Activated naive CD4-positive, alpha-beta T cell treated with anti-CD3 and anti-CD28 coated beads, Interleukin-2, amount 10 ng/mL, durations not matched to agents 7 days and 5 days (primary cell): ENCODE measurements at regions not wholly inside any gene's neighbourhood (a gene's known extent, or its start where the extent isn't known, plus 50 kb on each side); places are given as distances from the start of the nearest gene placed in this dataset.
"Not testable (repeated sequence)": the region's sequence is repeated elsewhere in the genome, so short reads cannot be mapped to it uniquely, and the experiment has no call there.

Experiments used
- CTCF ChIA-PET: fragments of 350-600 bp; sonication (Branson Sonifier 250); formaldehyde crosslinking; loops from one replicate; lab custom pipeline; 2021; ENCODE audit warnings: antibody characterized with exemption; lab: Charles Lee
- DNase-seq: peaks from one replicate; pipeline ENCODE4 v3.0.0-alpha.2; 2020
- H3K27ac Mint-ChIP-seq: one replicate; pipeline ENCODE4 v1.8.0; 2021; ENCODE audit warnings: mild to moderate bottlenecking, moderate library complexity, mixed read lengths
- H3K27me3 Mint-ChIP-seq: one replicate; pipeline ENCODE4 v1.8.0; 2021; ENCODE audit warnings: mild to moderate bottlenecking, mixed read lengths
- H3K36me3 Mint-ChIP-seq: one replicate; pipeline ENCODE4 v1.8.0; 2021; ENCODE audit warnings: mixed read lengths
- H3K4me1 Mint-ChIP-seq: one replicate; pipeline ENCODE4 v1.8.0; 2021; ENCODE audit warnings: mixed read lengths
- H3K4me3 Mint-ChIP-seq: one replicate; pipeline ENCODE4 v1.8.0; 2021; ENCODE audit warnings: mild to moderate bottlenecking, moderate library complexity, mixed read lengths
- H3K9me3 Mint-ChIP-seq: one replicate; pipeline ENCODE4 v1.8.0; 2021; ENCODE audit warnings: mixed read lengths

- CTCF ChIA-PET: no interaction called here
- Mint-ChIP-seq H3K27me3 (no peaks in the 10 kb centered on the region), H3K9me3 (no peaks in the 10 kb centered on the region), H3K4me1 (no peaks in the 10 kb centered on the region), H3K4me3 (no peak overlapping the region), H3K27ac (no peak overlapping the region), H3K36me3 (no peaks in the 10 kb centered on the region)
- DNase-seq: no peak
Measured at GRCh38 chr11:15347969-15348734, 233.4 kb downstream of the INSC start.

- DNase-seq: no peak
- no peak overlapping the region for H3K4me3 Mint-ChIP-seq
- H3K27me3 Mint-ChIP-seq: no peaks in the 10 kb centered on the region
- H3K36me3 Mint-ChIP-seq: no peaks in the 10 kb centered on the region
- no peak overlapping the region for H3K27ac Mint-ChIP-seq
- CTCF ChIA-PET: no interaction called here
- no peaks in the 10 kb centered on the region for H3K9me3 Mint-ChIP-seq
- H3K4me1 Mint-ChIP-seq: no peaks in the 10 kb centered on the region
Measured at GRCh38 chr11:15349413-15349812, 234.7 kb downstream of the INSC start.

GRCh38 chr11:15361316-15361715 lies 246.6 kb downstream of the INSC start:
- H3K4me1 Mint-ChIP-seq: no peaks in the 10 kb centered on the region
- no peak overlapping the region for H3K27ac Mint-ChIP-seq
- no peaks in the 10 kb centered on the region for H3K36me3 Mint-ChIP-seq
- DNase-seq: no peak
- CTCF ChIA-PET: no interaction called here
- no peaks in the 10 kb centered on the region for H3K27me3 Mint-ChIP-seq
- no peak overlapping the region for H3K4me3 Mint-ChIP-seq
- no peaks in the 10 kb centered on the region for H3K9me3 Mint-ChIP-seq

GRCh38 chr11:15365286-15365685 lies 250.6 kb downstream of the INSC start:
- H3K9me3 Mint-ChIP-seq, H3K4me3 Mint-ChIP-seq, H3K36me3 Mint-ChIP-seq, CTCF ChIA-PET, H3K27ac Mint-ChIP-seq, H3K27me3 Mint-ChIP-seq, DNase-seq, H3K4me1 Mint-ChIP-seq: not testable (repeated sequence)

- no peaks in the 10 kb centered on the region for H3K9me3 Mint-ChIP-seq
- CTCF ChIA-PET: no interaction called here
- no peaks in the 10 kb centered on the region for H3K36me3 Mint-ChIP-seq
- no peak overlapping the region for H3K4me3 Mint-ChIP-seq
- H3K27ac Mint-ChIP-seq: no peak overlapping the region
- H3K27me3 Mint-ChIP-seq: peaks cover 3% of the 10 kb centered on the region
- DNase-seq: no peak
- H3K4me1 Mint-ChIP-seq: no peaks in the 10 kb centered on the region
Measured at GRCh38 chr11:15367695-15368094, 253.0 kb downstream of the INSC start.

GRCh38 chr11:15370495-15371147 lies 255.9 kb downstream of the INSC start:
- H3K4me1 Mint-ChIP-seq: no peaks in the 10 kb centered on the region
- H3K9me3 Mint-ChIP-seq: no peaks in the 10 kb centered on the region
- CTCF ChIA-PET: interaction anchor here (0.5 kb wide), 1 partner anchor 40 kb away, joined by 4 read pairs; no protein-coding TSS in a partner anchor

GRCh38 chr11:15371533-15371932 lies 256.8 kb downstream of the INSC start:
- no peaks in the 10 kb centered on the region for H3K4me1 Mint-ChIP-seq
- no peaks in the 10 kb centered on the region for H3K9me3 Mint-ChIP-seq
- no peak overlapping the region for H3K27ac Mint-ChIP-seq
- peaks cover 4% of the 10 kb centered on the region for H3K27me3 Mint-ChIP-seq
- no peaks in the 10 kb centered on the region for H3K36me3 Mint-ChIP-seq
- CTCF ChIA-PET: no interaction called here
- no peak overlapping the region for H3K4me3 Mint-ChIP-seq
- DNase-seq: no peak

More at GRCh38 chr11:15370495-15371147, 255.9 kb downstream of the INSC start:
- Mint-ChIP-seq H3K27me3 (peaks cover 4% of the 10 kb centered on the region), H3K4me3 (no peak overlapping the region), H3K27ac (no peak overlapping the region), H3K36me3 (no peaks in the 10 kb centered on the region)
- no peak for DNase-seq

- no peak overlapping the region for H3K27ac Mint-ChIP-seq
Measured at GRCh38 chr11:15374418-15374817, 259.7 kb downstream of the INSC start.

GRCh38 chr11:15378941-15379340 lies 264.2 kb downstream of the INSC start:
- Mint-ChIP-seq H3K9me3 (no peaks in the 10 kb centered on the region), H3K4me1 (no peaks in the 10 kb centered on the region), H3K36me3 (no peaks in the 10 kb centered on the region), H3K4me3 (no peak overlapping the region), H3K27me3 (no peaks in the 10 kb centered on the region), H3K27ac (no peak overlapping the region)
- CTCF ChIA-PET: no interaction called here
- no peak for DNase-seq

More at GRCh38 chr11:15374418-15374817, 259.7 kb downstream of the INSC start:
- peaks cover 4% of the 10 kb centered on the region for H3K27me3 Mint-ChIP-seq
- H3K9me3 Mint-ChIP-seq: no peaks in the 10 kb centered on the region
- H3K4me1 Mint-ChIP-seq: no peaks in the 10 kb centered on the region
- CTCF ChIA-PET: no interaction called here
- DNase-seq: no peak
- no peaks in the 10 kb centered on the region for H3K36me3 Mint-ChIP-seq
- H3K4me3 Mint-ChIP-seq: no peak overlapping the region

- Mint-ChIP-seq H3K9me3 (no peaks in the 10 kb centered on the region), H3K4me1 (no peaks in the 10 kb centered on the region), H3K27me3 (no peaks in the 10 kb centered on the region), H3K36me3 (no peaks in the 10 kb centered on the region), H3K4me3 (no peak overlapping the region), H3K27ac (no peak overlapping the region)
- no peak for DNase-seq
- CTCF ChIA-PET: no interaction called here
Measured at GRCh38 chr11:15379483-15379882, 264.8 kb downstream of the INSC start.

GRCh38 chr11:15390857-15391256 lies 276.1 kb downstream of the INSC start:
- Mint-ChIP-seq H3K27ac (no peak overlapping the region), H3K27me3 (peaks cover 3% of the 10 kb centered on the region), H3K4me3 (no peak overlapping the region), H3K36me3 (no peaks in the 10 kb centered on the region), H3K4me1 (no peaks in the 10 kb centered on the region), H3K9me3 (peaks cover 2% of the 10 kb centered on the region)
- CTCF ChIA-PET: no interaction called here
- DNase-seq: no peak

GRCh38 chr11:15396778-15397177 lies 282.1 kb downstream of the INSC start:
- H3K36me3 Mint-ChIP-seq: no peaks in the 10 kb centered on the region
- no peaks in the 10 kb centered on the region for H3K4me1 Mint-ChIP-seq
- peaks cover 3% of the 10 kb centered on the region for H3K9me3 Mint-ChIP-seq
- DNase-seq: no peak
- CTCF ChIA-PET: no interaction called here
- H3K4me3 Mint-ChIP-seq: no peak overlapping the region
- H3K27ac Mint-ChIP-seq: no peak overlapping the region
- no peaks in the 10 kb centered on the region for H3K27me3 Mint-ChIP-seq

- Mint-ChIP-seq H3K36me3 (no peaks in the 10 kb centered on the region), H3K27me3 (no peaks in the 10 kb centered on the region), H3K4me1 (no peaks in the 10 kb centered on the region), H3K9me3 (no peaks in the 10 kb centered on the region), H3K4me3 (no peak overlapping the region), H3K27ac (no peak overlapping the region)
- DNase-seq: no peak
- CTCF ChIA-PET: no interaction called here
Measured at GRCh38 chr11:15406851-15407351, 292.2 kb downstream of the INSC start.

- Mint-ChIP-seq H3K36me3 (no peaks in the 10 kb centered on the region), H3K27ac (no peak overlapping the region), H3K4me3 (no peak overlapping the region), H3K4me1 (no peaks in the 10 kb centered on the region), H3K27me3 (no peaks in the 10 kb centered on the region), H3K9me3 (no peaks in the 10 kb centered on the region)
- DNase-seq: no peak
- CTCF ChIA-PET: no interaction called here
Measured at GRCh38 chr11:15412054-15412453, 297.3 kb downstream of the INSC start.

GRCh38 chr11:15418921-15419320 lies 304.2 kb downstream of the INSC start:
- H3K27me3 Mint-ChIP-seq: no peaks in the 10 kb centered on the region
- H3K4me3 Mint-ChIP-seq: no peak overlapping the region
- DNase-seq: no peak
- no peak overlapping the region for H3K27ac Mint-ChIP-seq
- CTCF ChIA-PET: no interaction called here
- H3K36me3 Mint-ChIP-seq: no peaks in the 10 kb centered on the region
- no peaks in the 10 kb centered on the region for H3K4me1 Mint-ChIP-seq
- no peaks in the 10 kb centered on the region for H3K9me3 Mint-ChIP-seq
